H9 (cell line): ENCODE measurements at regions not wholly inside any gene's neighbourhood (a gene's known extent, or its start where the extent isn't known, plus 50 kb on each side); places are given as distances from the start of the nearest gene placed in this dataset.

ENCODE experiments used
- DNase-seq: peaks from one replicate; pipeline ENCODE4 v3.0.0-alpha.2; 2017
- H2AFZ ChIP-seq: one replicate; pipeline ENCODE4 v1.6.1; 2013; ENCODE audit warnings: mild to moderate bottlenecking, low read length, control low read depth, moderate library complexity
- H2AK5ac ChIP-seq: 2 replicates; pipeline ENCODE4 v1.6.1; 2013; ENCODE audit warnings: low read length, control low read depth, mixed read lengths; ENCODE audit not compliant: insufficient read length
- H2BK120ac ChIP-seq: one replicate; pipeline ENCODE4 v1.6.1; 2013; ENCODE audit warnings: low read depth, mild to moderate bottlenecking, low read length, control low read depth, inconsistent platforms; ENCODE audit not compliant: poor library complexity, severe bottlenecking
- H2BK12ac ChIP-seq: 2 replicates; pipeline ENCODE4 v1.6.1; 2013; ENCODE audit warnings: low read length, control low read depth, mixed read lengths, low read depth; ENCODE audit not compliant: insufficient read length
- H2BK15ac ChIP-seq: 2 replicates; pipeline ENCODE4 v1.6.1; 2013; ENCODE audit warnings: low read depth, low read length, control low read depth
- H2BK20ac ChIP-seq: one replicate; pipeline ENCODE4 v1.6.1; 2013; ENCODE audit warnings: low read depth, mild to moderate bottlenecking, low read length, control low read depth, inconsistent platforms; ENCODE audit not compliant: poor library complexity, severe bottlenecking
- H2BK5ac ChIP-seq: 2 replicates; pipeline ENCODE4 v1.6.1; 2013; ENCODE audit warnings: low read length, control low read depth, mixed read lengths; ENCODE audit not compliant: insufficient read length
- H3K14ac ChIP-seq: 2 replicates; pipeline ENCODE4 v1.6.1; 2013; ENCODE audit warnings: low read length, control low read depth; ENCODE audit not compliant: insufficient read depth
- H3K18ac ChIP-seq: 2 replicates; pipeline ENCODE4 v1.6.1; 2013; ENCODE audit warnings: low read depth, mild to moderate bottlenecking, mixed read lengths, low read length, control low read depth; ENCODE audit not compliant: insufficient read length
- H3K23ac ChIP-seq: 2 replicates; pipeline ENCODE4 v1.6.1; 2013; ENCODE audit warnings: low read length, control low read depth, mixed read lengths, low read depth; ENCODE audit not compliant: insufficient read length
- H3K23me2 ChIP-seq: 2 replicates; pipeline ENCODE4 v1.6.1; 2013; ENCODE audit warnings: low read depth, mild to moderate bottlenecking, mixed read lengths, low read length, control low read depth; ENCODE audit not compliant: insufficient read length, poor library complexity, severe bottlenecking
- H3K27ac ChIP-seq: 2 replicates; pipeline ENCODE4 v1.5.1; 2013; ENCODE audit warnings: low read length, control low read depth, mixed read lengths, low read depth; ENCODE audit not compliant: insufficient read length
- H3K27me3 ChIP-seq: 2 replicates; pipeline ENCODE4 v1.6.1; 2013; ENCODE audit warnings: low read length, control low read depth, inconsistent platforms; ENCODE audit not compliant: insufficient read depth
- H3K4ac ChIP-seq: 2 replicates; pipeline ENCODE4 v1.6.1; 2013; ENCODE audit warnings: low read depth, mild to moderate bottlenecking, control low read depth, inconsistent platforms, low read length, moderate library complexity
- H3K4me1 ChIP-seq: 2 replicates; pipeline ENCODE4 v1.6.1; 2013; ENCODE audit warnings: low read length, control low read depth, inconsistent platforms; ENCODE audit not compliant: insufficient read depth
- H3K4me2 ChIP-seq: 2 replicates; pipeline ENCODE4 v1.6.1; 2013; ENCODE audit warnings: low read length, control low read depth, mixed read lengths; ENCODE audit not compliant: insufficient read length, insufficient read depth
- H3K56ac ChIP-seq: 2 replicates; pipeline ENCODE4 v1.6.1; 2013; ENCODE audit warnings: low read depth, mild to moderate bottlenecking, mixed read lengths, low read length, control low read depth; ENCODE audit not compliant: insufficient read length
- H3K79me1 ChIP-seq: 2 replicates; pipeline ENCODE4 v1.6.1; 2013; ENCODE audit warnings: low read depth, mild to moderate bottlenecking, moderate library complexity, low read length, control low read depth, inconsistent platforms; ENCODE audit not compliant: insufficient read depth, poor library complexity, severe bottlenecking
- H3K79me2 ChIP-seq: 2 replicates; pipeline ENCODE4 v1.6.1; 2013; ENCODE audit warnings: low read length, control low read depth, inconsistent platforms; ENCODE audit not compliant: insufficient read depth
- H3K9ac ChIP-seq: 2 replicates; pipeline ENCODE4 v1.6.1; 2013; ENCODE audit warnings: low read length, control low read depth, mixed read lengths; ENCODE audit not compliant: insufficient read length; ENCODE audit errors: extremely low read depth
- H3K9me3 ChIP-seq: one replicate; pipeline ENCODE4 v1.6.1; 2013; ENCODE audit warnings: low read depth, low read length, inconsistent platforms; ENCODE audit not compliant: control insufficient read depth
- H3T11ph ChIP-seq: one replicate; pipeline ENCODE4 v1.6.1; 2013; ENCODE audit warnings: mild to moderate bottlenecking, low read length, control low read depth, inconsistent platforms
- H4K20me1 ChIP-seq: one replicate; pipeline ENCODE4 v1.6.1; 2013; ENCODE audit not compliant: control insufficient read depth, insufficient read length, insufficient read depth
- H4K5ac ChIP-seq: 2 replicates; pipeline ENCODE4 v1.6.1; 2013; ENCODE audit warnings: low read depth, mild to moderate bottlenecking, mixed read lengths, low read length, control low read depth; ENCODE audit not compliant: insufficient read length
- H4K8ac ChIP-seq: replicated peaks from 2 replicates; pipeline ENCODE4 v1.6.1; 2013; ENCODE audit warnings: low read length, control low read depth, mixed read lengths, low read depth; ENCODE audit not compliant: insufficient read length
- H4K91ac ChIP-seq: 2 replicates; pipeline ENCODE4 v1.6.1; 2013; ENCODE audit warnings: low read depth, mild to moderate bottlenecking, moderate library complexity, mixed read lengths, low read length, control low read depth; ENCODE audit not compliant: insufficient read length
- H3K27ac Mint-ChIP-seq, 3 experiments: 2 replicates in 2 of 3; 3 replicates in 1 of 3; pipeline ENCODE4 v1.8.0; 2020 to 2021; ENCODE audit warnings: mixed read lengths in 3 of 3, mild to moderate bottlenecking in 1 of 3, moderate library complexity in 1 of 3
- H3K27me3 Mint-ChIP-seq: 2 replicates; pipeline ENCODE4 v1.8.0; 2021; ENCODE audit warnings: low read depth, mild to moderate bottlenecking, moderate library complexity, mixed read lengths
- H3K36me3 Mint-ChIP-seq, 3 experiments: 2 replicates in 2 of 3; 3 replicates in 1 of 3; pipeline ENCODE4 v1.8.0; 2020 to 2021; ENCODE audit warnings: low read depth in 3 of 3, mixed read lengths in 3 of 3; ENCODE audit not compliant: insufficient read depth in 1 of 3
- H3K4me1 Mint-ChIP-seq, 2 experiments: 2 replicates each; pipeline ENCODE4 v1.8.0; 2020; ENCODE audit warnings: mixed read lengths in 2 of 2
- H3K4me3 Mint-ChIP-seq, 2 experiments: 2 replicates in 1 of 2; 3 replicates in 1 of 2; pipeline ENCODE4 v1.8.0; 2020 to 2021; ENCODE audit warnings: mild to moderate bottlenecking in 2 of 2, mixed read lengths in 2 of 2, moderate library complexity in 1 of 2
- H3K9me3 Mint-ChIP-seq, 2 experiments: 2 replicates in 1 of 2; 3 replicates in 1 of 2; pipeline ENCODE4 v1.8.0; 2020; ENCODE audit warnings: mild to moderate bottlenecking in 2 of 2, mixed read lengths in 2 of 2, moderate library complexity in 1 of 2
- CTCF ChIP-seq: fragments of 200-600 bp; sonication (generic); conservative IDR thresholded peaks from 3 replicates; pipeline ENCODE4 v1.8.0; 2021; ENCODE audit warnings: antibody characterized with exemption, mild to moderate bottlenecking
- WGBS: extraction: QIAGEN DNeasy Blood & Tissue Kit; methylation state at CpG from one replicate; pipeline ENCODE4 v1.1.7; 2013; ENCODE audit warnings: missing lambda C conversion rate, low lambda C conversion rate, mixed read lengths; ENCODE audit not compliant: insufficient read length; ENCODE audit errors: extremely low coverage; 5-methylcytosine and 5-hydroxymethylcytosine counted together

- no CpG with 5 or more reads among the region's 1 CpG for whole genome bisulfite sequencing
- H3K23ac ChIP-seq = no peak overlapping the region
- DNase-seq = no peak
Observed at GRCh38 chr2:15861898-15862297, 78.5 kb upstream of the MYCN start.

More at GRCh38 chr2:15861898-15862297, 78.5 kb upstream of the MYCN start:
- Histone ChIP-seq H4K8ac (no peak overlapping the region), H3K4me2 (no peak overlapping the region), H2AFZ (no peak overlapping the region), H3K14ac (no peak overlapping the region), H2AK5ac (no peak overlapping the region), H3K56ac (no peak overlapping the region), H3K23me2 (no peaks in the 10 kb centered on the region), H2BK120ac (no peak overlapping the region), H3K18ac (no peak overlapping the region), H3K9ac (no peak overlapping the region), H3K79me2 (no peaks in the 10 kb centered on the region), H3K4me1 (no peaks in the 10 kb centered on the region; the same call in 1 of the 2 replicates), H2BK12ac (no peak overlapping the region), H3K27me3 (no peaks in the 10 kb centered on the region), H2BK20ac (no peak overlapping the region), H3K27ac (no peak overlapping the region), H3K79me1 (no peaks in the 10 kb centered on the region), H2BK15ac (no peak overlapping the region), H3T11ph (no peak overlapping the region), H4K20me1 (no peaks in the 10 kb centered on the region), H4K91ac (no peak overlapping the region), H4K5ac (no peak overlapping the region), H3K4ac (no peak overlapping the region), H2BK5ac (no peak overlapping the region), H3K9me3 (no peaks in the 10 kb centered on the region)
- H3K9me3 Mint-ChIP-seq = no peaks in the 10 kb centered on the region
- TF ChIP-seq CTCF = no peak
- no peaks in the 10 kb centered on the region for H3K36me3 Mint-ChIP-seq
- H3K4me3 Mint-ChIP-seq = no peak overlapping the region
- H3K27ac Mint-ChIP-seq = no peak overlapping the region
- peaks cover 0 to 2% of the 10 kb centered on the region in 2 experiments; a peak in 1 of 4 replicates for H3K4me1 Mint-ChIP-seq
- H3K27me3 Mint-ChIP-seq = no peaks in the 10 kb centered on the region
